NCI-H2227 treated with DMSO at 0.1 percent for 48 hours (cell line): ENCODE measurements at regions not wholly inside any gene's neighbourhood (a gene's known extent, or its start where the extent isn't known, plus 50 kb on each side); places are given as distances from the start of the nearest gene placed in this dataset.

ENCODE experiments used
- DNase-seq: peaks from one replicate; lab custom pipeline; 2025; lab: John Stamatoyannopoulos, UW

DNA sequence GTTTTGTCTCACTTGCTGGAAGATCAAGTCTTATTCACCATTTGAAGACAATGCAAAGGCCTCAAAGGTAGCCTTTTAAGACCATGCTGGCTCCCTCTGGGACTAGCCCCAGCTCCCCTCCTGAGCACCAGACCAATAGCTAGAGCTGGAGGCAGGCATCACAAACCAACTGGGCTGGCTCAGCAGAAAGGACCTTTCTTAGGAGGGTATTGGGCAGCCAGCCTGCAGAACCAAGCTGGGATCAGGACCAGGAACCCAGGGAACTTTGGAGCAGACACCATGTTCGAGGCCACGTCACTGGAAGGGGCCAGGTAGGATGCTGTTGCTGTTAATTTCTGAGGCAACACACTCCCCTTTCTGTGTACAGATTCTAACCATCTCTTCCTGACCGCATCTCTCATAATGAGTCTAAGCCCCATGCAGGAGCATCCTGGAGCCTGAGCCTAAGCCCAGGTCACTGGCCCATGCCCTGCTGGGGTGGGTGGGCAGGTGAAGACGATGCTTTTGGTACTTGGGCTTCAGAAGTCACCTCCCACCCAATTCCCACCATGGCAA, 81.4 kb upstream of the KLF13 start:
- no peak for DNase-seq

DNA sequence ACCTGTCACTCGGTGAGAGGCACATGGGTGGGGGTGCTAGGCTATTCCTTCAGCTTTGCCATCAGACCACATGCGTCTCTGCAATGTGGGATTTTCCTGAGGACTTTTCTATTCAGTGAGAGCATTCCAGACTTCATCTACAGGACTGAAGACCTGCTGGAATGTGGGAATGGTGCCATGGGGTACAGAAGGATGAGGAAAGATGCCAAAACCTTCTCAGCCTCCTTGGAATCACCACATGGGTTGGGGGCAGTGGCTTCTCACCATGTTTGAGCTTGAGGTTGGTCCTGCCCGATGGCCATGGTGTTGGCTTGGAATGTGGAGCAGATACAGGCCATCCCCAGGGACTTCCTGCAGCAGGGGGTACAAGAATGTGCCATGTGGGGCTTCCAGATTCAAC, 80.9 kb upstream of the KLF13 start:
- no peak for DNase-seq

DNA sequence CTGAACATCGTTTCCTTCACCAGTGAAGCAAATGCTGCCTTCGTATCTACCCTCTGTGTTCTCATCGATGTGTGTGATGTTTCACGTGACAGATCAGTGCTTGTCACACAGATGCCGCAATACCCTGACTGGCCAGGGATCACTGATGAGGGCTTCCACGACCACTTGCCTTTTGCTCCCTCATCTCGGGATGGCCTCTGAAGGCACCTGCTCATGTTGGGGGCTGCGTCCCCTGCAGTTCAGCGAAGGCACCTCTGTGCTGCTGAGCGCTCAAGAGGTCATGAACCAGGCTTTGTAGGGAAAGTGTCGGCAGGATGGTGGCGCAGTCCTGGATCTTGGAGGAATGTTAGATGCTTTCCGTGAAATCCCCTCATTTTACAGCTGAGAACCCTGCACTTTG, 79.2 kb upstream of the KLF13 start:
- DNase-seq, result no peak

DNA sequence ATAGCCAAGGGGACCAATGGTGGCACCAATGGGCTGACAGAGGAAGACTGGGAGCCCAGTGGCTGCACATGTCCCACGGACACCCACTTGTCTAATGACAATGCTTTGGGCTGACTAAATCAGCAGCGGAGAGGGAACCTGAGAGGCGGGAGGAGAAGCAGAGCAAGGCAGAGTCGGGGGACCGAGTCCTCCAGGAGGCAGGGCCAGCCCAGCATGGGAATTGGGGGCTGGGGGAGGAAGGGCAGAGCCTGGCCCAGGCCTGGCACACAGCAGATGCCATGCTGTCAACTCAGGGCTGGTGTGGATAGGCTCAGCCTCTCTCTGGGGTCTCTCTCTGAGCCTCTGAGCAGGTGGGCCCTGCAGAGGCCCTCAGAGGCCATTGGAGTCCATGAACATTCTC, 78.4 kb upstream of the KLF13 start:
- DNase-seq, result no peak

DNA sequence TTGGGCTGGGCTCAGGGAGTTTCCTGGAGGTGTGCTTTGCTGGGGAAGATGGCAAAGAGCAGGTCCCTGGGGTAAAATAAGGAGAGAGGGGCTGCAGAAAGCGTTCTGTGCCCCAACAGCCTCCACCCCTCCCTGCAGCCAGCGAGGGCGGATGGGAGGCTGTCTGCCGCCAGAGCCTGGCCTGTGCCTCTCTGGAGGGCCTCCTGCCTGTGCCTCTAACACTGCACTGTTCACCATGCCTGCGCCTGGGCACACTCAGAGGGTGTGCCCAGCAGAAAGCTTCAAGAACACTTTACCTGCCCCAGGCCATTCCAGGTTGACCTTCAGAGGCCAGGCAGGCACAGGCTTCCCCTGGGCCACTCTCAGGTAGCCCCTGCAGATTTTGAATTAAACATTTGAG, 77.7 kb upstream of the KLF13 start:
- no peak for DNase-seq

DNA sequence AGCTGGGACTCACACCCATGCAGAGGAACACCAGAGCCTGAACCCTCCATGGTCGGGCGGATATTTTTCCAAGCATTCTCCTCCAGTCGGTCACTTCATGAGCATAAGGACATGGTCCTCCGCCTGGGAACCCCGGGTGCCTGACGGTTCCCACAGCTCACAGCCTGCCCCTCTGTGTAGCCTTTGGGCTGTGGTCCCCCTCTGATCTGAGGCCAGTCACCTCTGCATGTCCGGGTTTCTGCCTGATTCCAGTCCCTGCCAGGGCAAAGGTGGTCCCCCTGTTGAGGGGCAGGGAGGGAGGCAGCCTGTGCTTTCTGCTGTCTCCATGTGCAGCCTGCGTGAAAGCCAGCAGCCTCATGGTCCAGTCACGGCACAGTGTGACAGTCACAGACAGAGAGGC, 76.6 kb upstream of the KLF13 start:
- no peak for DNase-seq

DNA sequence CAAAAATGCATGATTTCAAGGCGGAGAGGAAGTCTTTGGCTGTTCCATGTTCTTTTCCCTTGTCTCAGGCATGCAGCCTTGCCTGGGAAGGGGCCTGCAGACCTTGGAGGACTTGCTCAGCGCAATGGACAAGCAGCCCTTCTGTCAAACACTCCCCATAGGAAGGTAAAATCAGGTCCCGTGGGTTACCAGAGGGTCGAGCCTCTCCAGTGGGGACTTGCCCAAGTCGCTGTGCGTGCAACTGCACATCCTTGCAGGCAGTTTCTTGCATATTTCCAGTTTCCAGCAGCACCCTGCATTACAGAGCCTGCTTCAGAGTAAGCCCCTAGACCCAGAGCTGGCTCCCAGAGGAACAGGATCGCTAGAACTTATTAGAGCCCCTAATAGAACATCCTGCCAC, 75.5 kb upstream of the KLF13 start:
- DNase-seq, result no peak

DNA sequence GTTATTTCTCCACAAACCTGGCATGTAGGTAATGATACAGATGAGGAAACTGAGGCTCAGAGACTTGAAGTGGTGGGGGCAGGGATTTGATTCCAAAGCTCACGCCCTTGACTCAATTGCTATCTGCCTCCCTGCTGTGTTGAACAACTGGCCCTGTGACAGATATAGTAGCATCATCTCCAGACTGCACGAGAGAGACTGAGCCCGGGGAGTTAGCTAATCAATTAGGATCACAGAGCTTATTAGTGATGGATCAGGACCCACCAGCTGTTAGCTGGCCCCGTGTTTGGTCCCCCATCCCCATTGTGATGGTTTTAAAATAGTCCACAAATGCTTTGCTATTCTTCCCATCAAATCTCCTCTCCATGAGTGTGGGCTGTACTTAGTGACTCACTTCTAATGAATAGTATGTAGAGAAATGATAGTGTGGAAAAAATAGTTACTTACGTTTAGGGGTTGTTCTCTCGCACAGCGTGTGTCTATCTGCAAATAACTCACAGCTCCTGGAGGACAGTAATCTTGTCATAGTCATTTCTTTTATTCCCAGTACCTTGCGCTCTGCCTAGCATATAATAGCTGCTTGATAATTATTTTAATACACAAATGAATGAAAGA, 74.4 kb upstream of the KLF13 start:
- DNase-seq, result peak; percentile 57

DNA sequence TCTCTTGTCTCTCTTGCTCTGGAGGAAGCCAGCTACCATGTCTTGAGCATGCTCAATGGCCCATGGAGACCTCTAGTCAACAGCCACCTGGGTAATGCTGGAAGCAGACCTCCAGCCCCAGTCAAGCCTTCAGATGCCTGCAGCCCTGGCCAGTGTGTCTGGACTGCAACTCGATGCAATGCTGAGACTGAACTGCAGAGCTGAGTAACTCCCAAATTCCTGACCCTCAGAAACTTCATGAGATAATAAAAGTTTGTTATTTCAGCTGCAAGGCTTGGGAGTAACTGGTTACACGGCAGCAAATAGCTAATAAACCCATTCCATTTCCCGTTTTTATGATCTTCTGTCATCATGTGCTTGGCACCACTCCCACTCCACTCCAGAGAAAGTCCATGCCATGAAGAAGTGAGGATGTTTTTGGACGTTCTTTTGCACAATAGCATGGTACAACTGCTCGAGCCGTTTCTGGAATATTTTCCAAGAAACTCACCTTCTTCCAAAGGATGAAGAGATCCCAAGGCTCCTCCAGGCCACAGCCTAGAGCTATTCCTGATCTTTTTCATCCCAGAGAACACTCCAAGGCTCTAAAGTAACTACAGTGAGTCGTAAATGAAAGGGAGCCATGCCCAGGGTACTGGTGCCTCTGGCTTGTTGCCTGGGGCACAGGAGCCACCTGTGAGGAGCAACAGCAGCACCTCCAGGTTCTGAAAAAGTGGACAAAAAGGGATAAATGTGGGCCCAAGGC, 72.0 kb upstream of the KLF13 start:
- no peak for DNase-seq

DNA sequence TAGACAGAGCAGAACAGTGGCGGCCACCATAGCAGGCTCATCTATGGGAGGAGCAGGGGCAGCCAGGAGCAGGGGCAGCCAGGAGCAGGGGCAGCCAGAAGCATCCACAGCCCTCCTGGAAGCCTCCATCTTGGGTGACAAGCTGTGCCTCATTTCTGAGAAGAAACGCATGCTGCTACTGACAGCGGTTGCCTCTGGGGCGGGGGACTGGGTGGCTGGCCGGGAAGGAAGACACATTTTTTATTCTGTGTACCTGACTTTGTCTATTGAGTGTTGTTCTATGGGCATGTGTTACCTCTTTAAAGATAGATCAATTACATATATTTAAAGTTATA, 71.5 kb upstream of the KLF13 start:
- DNase-seq, result no peak

DNA sequence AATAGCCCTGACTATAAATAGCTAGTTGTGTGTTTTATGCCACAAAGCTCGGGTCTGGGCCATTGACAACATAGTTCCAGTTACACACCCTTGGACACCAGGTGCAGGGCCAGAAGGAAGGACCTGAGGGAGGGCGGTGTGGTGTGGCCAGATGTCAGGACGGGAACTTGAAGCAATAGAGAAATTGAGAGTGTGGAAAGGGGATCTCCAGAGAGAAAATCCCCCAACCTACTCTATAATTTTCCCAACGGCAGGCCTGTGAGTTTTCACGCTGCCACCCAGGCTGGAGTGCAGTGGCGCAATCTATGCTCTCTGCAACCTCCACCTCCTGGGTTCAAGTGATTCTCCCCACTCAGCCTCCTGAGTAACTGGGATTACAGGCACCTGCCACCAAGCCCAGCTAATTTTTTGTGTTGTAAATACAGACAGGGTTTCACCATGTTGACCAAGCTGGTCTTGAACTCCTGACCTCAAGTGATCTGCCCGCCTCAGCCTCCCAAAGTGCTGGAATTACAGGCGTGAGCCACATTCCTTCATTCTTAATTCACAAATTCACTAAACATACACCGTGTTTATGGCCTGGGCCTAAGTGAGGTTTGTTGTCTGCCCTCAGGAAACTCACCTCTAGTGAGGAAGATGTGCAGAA, 70.8 kb upstream of the KLF13 start:
- DNase-seq, result no peak

DNA sequence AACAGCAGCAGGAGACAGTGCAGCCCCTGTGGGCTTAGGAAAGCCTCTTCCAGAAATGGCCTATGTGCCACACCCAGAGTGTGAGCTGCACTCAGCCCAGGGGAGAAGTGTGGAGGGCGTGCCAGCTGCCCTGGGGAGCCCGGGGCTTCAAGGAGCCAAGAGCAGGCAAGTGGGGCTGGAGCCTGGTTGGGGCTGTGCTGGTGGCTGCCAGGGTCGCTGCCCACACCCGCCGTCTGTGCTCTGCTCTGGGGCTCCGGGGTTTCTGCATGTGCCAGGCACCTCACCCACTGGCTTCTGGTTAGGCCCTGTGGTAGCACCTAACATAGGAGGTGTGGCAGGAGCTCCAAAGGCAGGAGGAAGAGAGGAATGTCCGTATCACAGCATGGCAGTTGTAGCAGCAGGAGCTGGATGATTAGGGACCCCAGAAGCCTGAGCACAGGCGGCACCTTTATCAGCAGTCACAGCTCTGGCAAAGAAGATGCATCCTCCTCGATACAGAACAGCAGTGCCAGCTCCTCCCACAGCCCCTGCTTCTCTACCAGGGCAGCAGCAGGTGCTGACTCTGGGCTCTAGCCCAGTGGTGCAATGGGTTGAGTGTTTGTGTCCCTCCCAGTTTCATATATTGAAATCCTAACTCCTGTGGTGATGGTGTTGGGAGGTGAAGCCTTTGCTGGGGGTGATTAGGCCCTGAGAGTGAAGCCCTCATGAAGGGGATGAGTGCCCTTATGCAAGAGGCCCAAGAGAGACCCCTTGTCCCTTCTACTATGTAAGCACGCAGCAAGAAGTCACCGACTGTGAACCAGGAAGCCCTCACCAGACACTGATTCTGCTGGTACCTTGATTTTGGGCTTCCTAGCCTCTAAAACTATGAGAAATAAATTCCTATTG, 70.0 kb upstream of the KLF13 start:
- DNase-seq, result no peak

DNA sequence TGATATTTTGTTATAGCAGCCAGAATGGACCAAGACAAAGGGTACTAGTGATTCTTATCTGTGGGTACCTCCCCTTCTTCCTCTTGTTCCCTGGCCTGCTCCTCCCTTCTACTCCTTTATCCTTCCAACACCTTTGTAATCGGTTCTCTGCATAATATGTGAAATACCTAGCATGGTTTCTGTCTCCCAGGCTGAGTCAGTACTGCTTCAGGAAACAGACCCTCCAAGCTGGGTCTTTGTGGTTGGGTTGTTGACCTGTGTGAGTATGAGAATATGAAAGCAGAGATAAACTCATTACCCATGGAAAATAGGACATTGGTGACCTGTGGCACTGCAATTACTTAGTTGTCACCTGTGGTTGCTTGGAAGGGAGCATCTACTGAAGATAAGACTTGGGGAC, 69.3 kb upstream of the KLF13 start:
- DNase-seq, result no peak

DNA sequence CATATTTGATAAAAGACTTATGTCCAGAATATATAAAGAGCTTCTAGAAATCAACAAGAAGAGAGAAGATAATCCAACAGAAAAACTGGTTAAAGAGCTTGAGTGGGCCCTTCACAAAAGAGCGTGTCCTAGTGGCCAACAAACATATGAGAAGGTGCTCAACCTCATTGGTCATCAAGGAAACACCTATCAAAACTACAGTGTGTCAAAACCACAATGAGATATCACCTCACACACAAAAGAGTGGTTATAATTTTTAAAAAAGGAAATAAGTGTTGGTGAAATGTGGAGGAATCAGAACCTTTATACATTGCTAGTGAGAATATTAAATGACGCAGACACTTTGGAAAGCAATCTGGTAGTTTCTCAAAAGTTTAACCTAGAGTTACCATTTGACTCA, 68.4 kb upstream of the KLF13 start:
- no peak for DNase-seq

DNA sequence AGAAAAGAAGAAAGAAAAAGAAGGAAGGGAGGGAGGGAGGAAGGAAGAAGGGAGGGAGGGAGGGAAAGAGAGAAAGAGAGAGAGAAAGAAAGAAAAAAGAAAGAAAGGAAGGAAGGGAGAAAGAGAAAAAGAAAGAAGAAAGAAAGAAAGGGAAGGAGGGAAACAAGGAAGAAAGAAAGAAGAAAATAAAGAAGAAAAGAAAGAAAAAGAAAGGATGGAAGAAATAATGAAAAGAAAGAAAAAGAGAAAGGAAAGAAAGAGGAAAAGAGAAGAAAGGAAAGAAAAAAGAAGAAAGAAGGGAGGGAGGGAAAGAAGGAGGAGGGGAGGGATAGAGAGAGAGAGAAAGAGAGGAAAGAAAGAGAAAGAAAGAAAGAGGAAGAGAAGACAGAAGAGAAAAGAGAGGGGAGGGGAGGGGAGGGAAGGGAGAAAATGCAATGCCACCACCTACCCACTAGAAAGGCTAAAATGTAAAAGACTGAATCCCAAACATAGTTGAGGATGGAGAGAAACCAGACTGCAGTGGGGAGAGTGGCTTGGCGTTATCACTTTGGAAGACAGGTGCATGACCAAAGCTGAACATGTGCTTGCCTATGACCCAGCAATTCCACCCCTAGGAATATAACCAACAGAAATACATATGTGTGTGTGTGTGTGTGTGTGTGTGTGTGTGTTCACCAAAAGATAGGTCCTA, 66.9 kb upstream of the KLF13 start:
- no peak for DNase-seq

DNA sequence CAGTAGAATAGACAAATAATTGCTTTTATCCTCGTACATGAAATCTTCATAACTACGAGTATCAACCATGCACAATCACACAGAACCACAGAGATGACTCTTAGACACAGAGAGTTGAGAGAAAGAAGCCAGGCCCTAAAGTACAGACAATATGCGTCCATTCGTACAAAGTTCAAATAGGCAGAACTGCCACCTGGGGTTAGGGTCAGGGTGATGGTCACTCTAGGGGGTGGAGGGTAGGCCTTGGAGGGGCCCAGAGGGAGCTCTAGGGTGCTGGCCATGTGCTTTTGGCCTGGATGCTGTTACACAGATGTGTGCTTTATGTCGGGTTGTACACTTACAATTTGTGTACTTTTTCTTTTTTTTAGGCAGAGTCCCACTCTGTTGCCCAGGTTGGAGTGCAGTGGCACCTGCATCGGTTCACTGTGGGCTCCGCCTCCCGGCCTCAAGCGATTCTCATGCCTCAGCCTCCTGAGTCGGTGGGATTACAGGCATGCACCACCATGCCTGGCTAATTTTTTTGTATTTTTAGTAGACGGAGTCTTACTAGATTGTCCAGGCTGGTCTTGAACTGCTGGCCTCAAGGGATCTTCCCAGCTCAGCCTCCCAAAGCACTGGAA, 65.9 kb upstream of the KLF13 start:
- no peak for DNase-seq

DNA sequence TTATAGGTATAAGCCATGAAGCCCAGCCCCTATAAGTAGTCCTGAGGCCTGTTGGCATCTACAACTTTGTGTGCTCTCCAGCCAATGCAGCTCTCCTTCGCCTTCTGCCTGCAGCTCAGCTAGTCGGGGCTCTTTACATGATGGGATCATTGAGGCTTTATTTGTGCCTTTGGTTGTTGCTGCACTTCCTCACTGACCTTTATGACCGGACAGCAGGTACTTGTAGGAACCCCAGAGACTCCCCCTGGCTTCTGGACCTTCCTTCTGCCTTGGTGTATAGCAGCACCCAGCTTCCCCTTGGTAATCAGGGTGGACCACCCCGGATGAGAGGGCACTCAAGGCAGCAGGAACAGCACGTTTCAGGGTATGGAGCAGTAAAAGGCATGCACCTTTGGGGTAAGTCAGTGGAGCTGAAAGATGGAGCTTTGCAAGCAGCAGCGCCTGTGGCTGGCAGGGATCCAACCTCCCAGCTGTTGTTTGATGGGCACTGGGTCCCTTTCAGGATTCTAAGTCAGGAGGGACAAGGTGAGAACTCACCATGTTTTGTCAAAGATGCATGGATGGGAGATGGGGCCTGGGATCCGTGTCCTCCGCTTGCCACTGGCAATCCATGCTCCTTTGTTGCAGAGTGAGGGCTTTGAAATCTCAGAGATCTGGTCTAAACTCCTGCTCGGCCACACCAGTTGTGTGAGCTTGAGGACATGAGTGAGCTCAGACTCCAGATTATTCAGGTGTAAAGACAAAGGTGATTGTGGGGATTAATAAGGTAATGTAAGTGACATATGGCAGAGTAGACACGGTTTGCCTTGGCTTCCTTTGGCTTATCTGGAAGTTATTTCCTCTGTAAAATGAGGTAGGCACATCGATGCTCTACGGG, 65.1 kb upstream of the KLF13 start:
- DNase-seq, result no peak

DNA sequence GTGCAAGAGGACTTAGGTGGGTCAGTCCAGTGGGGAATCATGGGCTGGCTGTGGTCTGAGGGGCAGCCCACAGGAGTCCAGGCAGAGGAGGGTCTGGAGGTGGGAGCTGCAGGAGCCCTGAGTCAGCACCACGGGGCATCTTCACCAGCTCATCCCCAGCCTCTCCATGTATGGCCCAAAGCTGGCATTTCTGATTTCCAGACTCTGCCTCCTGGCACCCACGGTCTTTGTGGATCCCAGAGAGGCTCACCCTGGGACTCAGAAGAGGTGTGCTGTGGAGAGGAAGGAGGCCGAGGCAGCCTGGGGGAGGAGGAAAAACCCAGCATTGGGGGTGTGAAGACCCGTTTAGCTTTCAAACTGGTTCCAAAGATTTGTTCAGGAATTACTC, 64.5 kb upstream of the KLF13 start:
- no peak for DNase-seq

DNA sequence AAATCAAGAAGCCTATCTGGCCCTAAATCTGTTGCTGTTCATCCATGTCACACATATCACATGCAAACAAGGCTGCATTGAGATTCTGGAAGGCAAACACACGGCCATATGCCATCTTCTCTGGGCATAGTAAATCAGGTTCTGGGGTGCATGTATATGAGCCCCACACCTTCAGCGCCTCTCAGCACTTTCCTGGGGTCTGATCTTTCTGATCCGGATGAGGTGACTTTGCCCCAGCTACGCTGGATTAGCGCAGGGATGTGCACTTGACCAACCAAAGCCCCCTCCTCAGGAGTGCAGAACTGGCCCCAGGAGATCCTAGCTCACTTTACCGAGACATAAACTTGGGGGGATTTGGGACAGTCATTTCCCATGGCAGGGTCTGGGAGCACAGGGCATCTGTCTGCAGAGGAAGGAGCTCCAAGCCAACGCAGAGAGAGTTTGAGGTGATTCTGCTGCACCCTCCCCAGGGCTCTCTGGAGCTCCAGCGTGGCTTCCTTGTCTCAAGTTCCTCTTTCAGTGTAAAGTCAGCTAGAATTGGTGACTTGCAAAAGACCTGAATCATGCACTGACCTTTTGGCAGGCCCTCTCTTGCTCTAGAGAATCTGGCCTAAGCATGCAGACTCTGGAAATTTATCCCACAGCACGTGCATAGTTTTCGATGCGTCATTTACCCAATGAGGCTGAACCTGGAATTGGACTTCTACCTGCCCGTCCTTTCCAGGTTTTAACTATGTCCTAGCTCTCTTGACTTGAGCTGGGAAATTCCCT, 63.5 kb upstream of the KLF13 start:
- DNase-seq, result no peak
